Loucy (cell line): ENCODE measurements at regions not wholly inside any gene's neighbourhood (a gene's known extent, or its start where the extent isn't known, plus 50 kb on each side); places are given as distances from the start of the nearest gene placed in this dataset.

ENCODE experiments used
- H2AFZ ChIP-seq: fragments of 200-600 bp; sonication (generic); 2 replicates; pipeline ENCODE4 v1.6.0; 2016; ENCODE audit warnings: antibody characterized with exemption, mild to moderate bottlenecking, low read length, moderate library complexity
- H3F3A ChIP-seq: fragments of 200-600 bp; 2 replicates; pipeline ENCODE4 v1.6.0; 2016; ENCODE audit warnings: antibody characterized with exemption, low read depth, mild to moderate bottlenecking
- H3K27me3 ChIP-seq: fragments of 200-600 bp; sonication (generic); 2 replicates; pipeline ENCODE4 v1.6.1; 2014; ENCODE audit warnings: low read length, mild to moderate bottlenecking; ENCODE audit not compliant: insufficient read depth, poor library complexity, severe bottlenecking
- H3K36me3 ChIP-seq: fragments of 200-600 bp; sonication (generic); 2 replicates; pipeline ENCODE4 v1.6.1; 2016; ENCODE audit warnings: low read length; ENCODE audit not compliant: insufficient read depth
- H3K4me1 ChIP-seq: fragments of 200-600 bp; sonication (generic); 2 replicates; pipeline ENCODE4 v1.5.1; 2014; ENCODE audit warnings: low read length, mild to moderate bottlenecking; ENCODE audit not compliant: insufficient read depth, poor library complexity, severe bottlenecking
- H3K4me2 ChIP-seq: fragments of 200-600 bp; sonication (generic); 2 replicates; pipeline ENCODE4 v1.6.0; 2014; ENCODE audit warnings: antibody characterized with exemption, low read length, low read depth, mild to moderate bottlenecking; ENCODE audit not compliant: poor library complexity, severe bottlenecking
- H3K4me3 ChIP-seq: fragments of 200-600 bp; sonication (generic); 2 replicates; pipeline ENCODE4 v1.5.1; 2014; ENCODE audit warnings: low read length, mild to moderate bottlenecking, mixed read lengths; ENCODE audit not compliant: poor library complexity, severe bottlenecking
- H3K79me2 ChIP-seq: fragments of 200-600 bp; sonication (generic); 2 replicates; pipeline ENCODE4 v1.6.1; 2014; ENCODE audit warnings: low read length; ENCODE audit not compliant: insufficient read depth
- H3K9ac ChIP-seq: fragments of 200-600 bp; sonication (generic); 2 replicates; pipeline ENCODE4 v1.6.0; 2014; ENCODE audit warnings: mild to moderate bottlenecking, low read depth, low read length, moderate library complexity; ENCODE audit not compliant: poor library complexity, severe bottlenecking
- H3K9me2 ChIP-seq: fragments of 200-600 bp; sonication (generic); replicated peaks from 2 replicates; pipeline ENCODE4 v1.6.1; 2016; ENCODE audit warnings: low read depth, low read length, mixed read lengths
- H3K9me3 ChIP-seq: fragments of 200-600 bp; sonication (generic); 2 replicates; pipeline ENCODE4 v1.6.1; 2014; ENCODE audit warnings: mild to moderate bottlenecking, antibody characterized with exemption, low read length, low read depth; ENCODE audit not compliant: insufficient read depth
- H4K20me1 ChIP-seq: fragments of 200-600 bp; sonication (generic); 2 replicates; pipeline ENCODE4 v1.6.0; 2014; ENCODE audit warnings: antibody characterized with exemption, low read length, mild to moderate bottlenecking; ENCODE audit not compliant: insufficient read depth, poor library complexity, severe bottlenecking
- EZH2phosphoT487 ChIP-seq: fragments of 200-600 bp; IDR thresholded peaks from 2 replicates; pipeline ENCODE4 v1.6.1; 2018; ENCODE audit warnings: antibody characterized with exemption, mild to moderate bottlenecking, moderate library complexity, borderline replicate concordance
- TF ChIP-seq, protein P1 (sequence below): fragments of 200-600 bp; sonication (generic); conservative IDR thresholded peaks from 2 replicates; pipeline ENCODE4 v1.5.1; 2014; ENCODE audit warnings: mild to moderate bottlenecking, antibody characterized with exemption, low read length

DNA sequence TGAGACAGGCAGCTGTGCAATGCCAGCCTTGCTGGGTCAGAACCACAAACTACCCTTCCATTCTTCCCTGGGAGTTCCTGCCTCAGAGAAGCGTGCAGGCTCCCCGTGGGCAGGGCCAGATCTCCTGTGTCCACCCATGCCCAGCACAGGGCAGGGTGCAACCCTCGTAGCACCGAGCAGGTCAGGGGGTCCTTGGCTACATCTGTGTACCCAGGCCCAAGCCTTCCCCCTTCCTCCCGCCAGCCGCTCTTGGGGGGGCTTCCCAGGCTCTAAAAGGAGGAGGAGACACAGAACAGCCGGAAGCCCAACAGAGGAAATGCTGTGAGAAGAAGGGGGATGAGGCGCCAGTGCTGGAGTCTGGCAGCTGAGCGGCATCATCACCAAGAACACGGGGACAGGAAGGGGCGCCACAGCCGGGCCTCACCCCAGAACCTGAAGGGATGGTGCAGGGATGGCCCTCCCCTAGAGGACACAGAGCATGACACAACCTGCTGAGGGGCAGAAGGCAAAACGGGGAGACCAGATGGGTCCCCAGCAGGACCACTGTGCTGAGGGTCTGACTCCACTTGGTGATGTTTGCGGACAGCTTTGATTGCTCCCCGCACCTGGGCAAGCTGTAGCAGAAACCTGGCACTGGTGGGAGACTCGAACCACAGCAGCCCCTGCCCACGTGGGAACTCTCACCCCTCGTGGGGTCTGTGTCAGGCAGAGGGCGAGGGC is 233.2 kb downstream of the NPHP4 start:
- no peak overlapping the region for H3K4me2 ChIP-seq
- no peaks in the 10 kb centered on the region for H4K20me1 ChIP-seq
- no peak overlapping the region for H2AFZ ChIP-seq
- no peaks in the 10 kb centered on the region for H3K79me2 ChIP-seq
- H3K4me3 ChIP-seq: no peak overlapping the region
- H3F3A ChIP-seq: no peaks in the 10 kb centered on the region
- no peak overlapping the region for H3K9ac ChIP-seq
- H3K27me3 ChIP-seq: no peaks in the 10 kb centered on the region
- no peaks in the 10 kb centered on the region for H3K9me3 ChIP-seq
- TF ChIP-seq, protein P1, sequence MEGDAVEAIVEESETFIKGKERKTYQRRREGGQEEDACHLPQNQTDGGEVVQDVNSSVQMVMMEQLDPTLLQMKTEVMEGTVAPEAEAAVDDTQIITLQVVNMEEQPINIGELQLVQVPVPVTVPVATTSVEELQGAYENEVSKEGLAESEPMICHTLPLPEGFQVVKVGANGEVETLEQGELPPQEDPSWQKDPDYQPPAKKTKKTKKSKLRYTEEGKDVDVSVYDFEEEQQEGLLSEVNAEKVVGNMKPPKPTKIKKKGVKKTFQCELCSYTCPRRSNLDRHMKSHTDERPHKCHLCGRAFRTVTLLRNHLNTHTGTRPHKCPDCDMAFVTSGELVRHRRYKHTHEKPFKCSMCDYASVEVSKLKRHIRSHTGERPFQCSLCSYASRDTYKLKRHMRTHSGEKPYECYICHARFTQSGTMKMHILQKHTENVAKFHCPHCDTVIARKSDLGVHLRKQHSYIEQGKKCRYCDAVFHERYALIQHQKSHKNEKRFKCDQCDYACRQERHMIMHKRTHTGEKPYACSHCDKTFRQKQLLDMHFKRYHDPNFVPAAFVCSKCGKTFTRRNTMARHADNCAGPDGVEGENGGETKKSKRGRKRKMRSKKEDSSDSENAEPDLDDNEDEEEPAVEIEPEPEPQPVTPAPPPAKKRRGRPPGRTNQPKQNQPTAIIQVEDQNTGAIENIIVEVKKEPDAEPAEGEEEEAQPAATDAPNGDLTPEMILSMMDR: no peak
- no peak for TF ChIP-seq EZH2phosphoT487
- H3K4me1 ChIP-seq: no peaks in the 10 kb centered on the region
- no peaks in the 10 kb centered on the region for H3K36me3 ChIP-seq
- no peaks in the 10 kb centered on the region for H3K9me2 ChIP-seq

- Histone ChIP-seq H3K9me2 (no peaks in the 10 kb centered on the region), H3K9me3 (no peaks in the 10 kb centered on the region), H3F3A (no peaks in the 10 kb centered on the region), H3K4me2 (no peak overlapping the region), H3K4me3 (no peak overlapping the region), H2AFZ (no peak overlapping the region), H4K20me1 (no peaks in the 10 kb centered on the region), H3K79me2 (no peaks in the 10 kb centered on the region), H3K36me3 (no peaks in the 10 kb centered on the region), H3K4me1 (no peaks in the 10 kb centered on the region), H3K9ac (no peak overlapping the region), H3K27me3 (no peaks in the 10 kb centered on the region)
- no peak for TF ChIP-seq EZH2phosphoT487
- TF ChIP-seq, protein P1: no peak
Observed at GRCh38 chr1:5758000-5758858, 234.0 kb downstream of the NPHP4 start.

- no peak overlapping the region for H3K4me2 ChIP-seq
- H3K9me3 ChIP-seq: no peaks in the 10 kb centered on the region
- TF ChIP-seq, protein P1: no peak
- no peak for TF ChIP-seq EZH2phosphoT487
- no peaks in the 10 kb centered on the region for H3K9me2 ChIP-seq
- no peaks in the 10 kb centered on the region for H4K20me1 ChIP-seq
- no peaks in the 10 kb centered on the region for H3K27me3 ChIP-seq
- no peaks in the 10 kb centered on the region for H3F3A ChIP-seq
- no peak overlapping the region for H3K4me3 ChIP-seq
- no peak overlapping the region for H2AFZ ChIP-seq
- no peak overlapping the region for H3K9ac ChIP-seq
- no peaks in the 10 kb centered on the region for H3K36me3 ChIP-seq
- H3K79me2 ChIP-seq: no peaks in the 10 kb centered on the region
- no peaks in the 10 kb centered on the region for H3K4me1 ChIP-seq
Observed at GRCh38 chr1:5757187-5757805, 234.9 kb downstream of the NPHP4 start.
